ENCODE measurements at regions not wholly inside any gene's neighbourhood (a gene's known extent, or its start where the extent isn't known, plus 50 kb on each side); places are given as distances from the start of the nearest gene placed in this dataset.

DNA sequence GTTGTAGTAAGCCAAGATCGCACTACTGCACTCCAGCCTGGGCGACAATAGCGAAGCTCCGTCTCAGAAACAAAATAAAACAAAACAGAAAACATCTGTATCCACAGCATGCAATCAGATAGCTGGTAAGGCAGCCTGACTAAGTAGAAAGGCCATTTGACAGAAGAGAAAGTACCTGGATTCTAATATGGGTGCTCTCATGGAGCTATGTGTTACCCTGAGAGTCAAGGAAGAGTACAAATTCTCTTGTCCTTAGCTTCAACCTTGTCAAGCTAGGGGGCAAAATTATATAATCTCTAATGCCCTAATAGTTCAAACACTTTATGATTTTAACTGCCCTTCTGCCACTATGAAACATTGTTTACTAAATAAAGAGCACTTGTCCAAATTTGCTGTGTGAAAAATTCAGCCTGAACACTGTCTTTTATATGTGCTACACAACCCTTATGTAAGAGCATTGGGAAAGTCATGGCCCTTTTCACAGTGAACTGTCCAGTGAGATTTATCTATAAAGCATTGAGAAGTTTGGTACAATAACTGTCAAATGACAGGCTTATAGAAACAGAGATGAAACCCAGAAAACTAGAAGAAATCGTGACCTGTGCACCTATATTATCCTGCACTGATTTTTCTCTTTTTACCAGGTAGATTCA lies 51.2 kb upstream of the PRKG1 start:
- no peak overlapping the region for H3K4me3 Mint-ChIP-seq
- H3K56ac ChIP-seq (ENCODE audit: insufficient read length, low read depth, low read length): no peak overlapping the region
- H3K4me2 ChIP-seq (ENCODE audit: insufficient read depth, insufficient read length, low read length): no peak overlapping the region

More for the DNA sequence above, 51.2 kb upstream of the PRKG1 start:
- H3K27ac ChIP-seq (ENCODE audit: insufficient read length, low read depth, low read length): no peak overlapping the region
- Mint-ChIP-seq H3K27ac (no peak overlapping the region), H3K27me3 (ENCODE audit: low read depth) (no peaks in the 10 kb centered on the region), H3K36me3 (ENCODE audit: insufficient read depth in 1 of 3, low read depth in 3 of 3) (no peaks in the 10 kb centered on the region), H3K4me1 (no peaks in the 10 kb centered on the region), H3K9me3 (no peaks in the 10 kb centered on the region)
- no peak overlapping the region for H3K14ac ChIP-seq (ENCODE audit: insufficient read depth, low read length)
- no peaks in the 10 kb centered on the region for H3K4me1 ChIP-seq (ENCODE audit: insufficient read depth, low read length)
- H4K5ac ChIP-seq (ENCODE audit: insufficient read length, low read depth, low read length): no peak overlapping the region
- H2BK5ac ChIP-seq (ENCODE audit: insufficient read length, low read length): no peak overlapping the region
- no peaks in the 10 kb centered on the region; the same call in 1 of the 2 replicates for H3K79me2 ChIP-seq (ENCODE audit: insufficient read depth, low read length)
- no peak overlapping the region for H3K18ac ChIP-seq (ENCODE audit: insufficient read length, low read depth, low read length)
- H2AK5ac ChIP-seq (ENCODE audit: insufficient read length, low read length): no peak overlapping the region
- H2BK15ac ChIP-seq (ENCODE audit: low read depth, low read length): no peak overlapping the region
- H2AFZ ChIP-seq (ENCODE audit: low read length): no peak overlapping the region
- no peak overlapping the region for H2BK12ac ChIP-seq (ENCODE audit: insufficient read length, low read depth, low read length)
- H3K23ac ChIP-seq (ENCODE audit: insufficient read length, low read depth, low read length): no peak overlapping the region
- no peak for DNase-seq
- H3K9ac ChIP-seq (ENCODE audit: extremely low read depth, insufficient read length, low read length): no peak overlapping the region
- no peak overlapping the region for H3K4ac ChIP-seq (ENCODE audit: low read depth, low read length)
- no peak overlapping the region for H2BK120ac ChIP-seq (ENCODE audit: low read depth, low read length, poor library complexity, severe bottlenecking)
- no CpG with 5 or more reads among the region's 5 CpGs for WGBS (ENCODE audit: extremely low coverage, insufficient read length, low lambda C conversion rate)
- H3K9me3 ChIP-seq (ENCODE audit: control insufficient read depth, low read depth, low read length): no peaks in the 10 kb centered on the region
- H3K27me3 ChIP-seq (ENCODE audit: insufficient read depth, low read length): no peaks in the 10 kb centered on the region
- H4K91ac ChIP-seq (ENCODE audit: insufficient read length, low read depth, low read length): no peak overlapping the region
- TF ChIP-seq, protein P1, sequence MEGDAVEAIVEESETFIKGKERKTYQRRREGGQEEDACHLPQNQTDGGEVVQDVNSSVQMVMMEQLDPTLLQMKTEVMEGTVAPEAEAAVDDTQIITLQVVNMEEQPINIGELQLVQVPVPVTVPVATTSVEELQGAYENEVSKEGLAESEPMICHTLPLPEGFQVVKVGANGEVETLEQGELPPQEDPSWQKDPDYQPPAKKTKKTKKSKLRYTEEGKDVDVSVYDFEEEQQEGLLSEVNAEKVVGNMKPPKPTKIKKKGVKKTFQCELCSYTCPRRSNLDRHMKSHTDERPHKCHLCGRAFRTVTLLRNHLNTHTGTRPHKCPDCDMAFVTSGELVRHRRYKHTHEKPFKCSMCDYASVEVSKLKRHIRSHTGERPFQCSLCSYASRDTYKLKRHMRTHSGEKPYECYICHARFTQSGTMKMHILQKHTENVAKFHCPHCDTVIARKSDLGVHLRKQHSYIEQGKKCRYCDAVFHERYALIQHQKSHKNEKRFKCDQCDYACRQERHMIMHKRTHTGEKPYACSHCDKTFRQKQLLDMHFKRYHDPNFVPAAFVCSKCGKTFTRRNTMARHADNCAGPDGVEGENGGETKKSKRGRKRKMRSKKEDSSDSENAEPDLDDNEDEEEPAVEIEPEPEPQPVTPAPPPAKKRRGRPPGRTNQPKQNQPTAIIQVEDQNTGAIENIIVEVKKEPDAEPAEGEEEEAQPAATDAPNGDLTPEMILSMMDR (conservative IDR thresholded peaks at IDR 0.05): no peak
- H2BK20ac ChIP-seq (ENCODE audit: low read depth, low read length, poor library complexity, severe bottlenecking): no peak overlapping the region
- H3K79me1 ChIP-seq (ENCODE audit: insufficient read depth, low read depth, low read length, poor library complexity, severe bottlenecking): no peaks in the 10 kb centered on the region
- no peak overlapping the region for H4K8ac ChIP-seq (replicated peaks; ENCODE audit: insufficient read length, low read depth, low read length)
- H4K20me1 ChIP-seq (ENCODE audit: control insufficient read depth, insufficient read depth, insufficient read length): no peaks in the 10 kb centered on the region
- no peaks in the 10 kb centered on the region for H3K23me2 ChIP-seq (ENCODE audit: insufficient read length, low read depth, low read length, poor library complexity, severe bottlenecking)
- H3T11ph ChIP-seq (ENCODE audit: low read length): no peak overlapping the region

Measured in H9 (cell line).